Naive thymus-derived CD4-positive, alpha-beta T cell (primary cell): ENCODE measurements at regions not wholly inside any gene's neighbourhood (a gene's known extent, or its start where the extent isn't known, plus 50 kb on each side); places are given as distances from the start of the nearest gene placed in this dataset.

ENCODE experiments used
- ATAC-seq: fragments of 150-1000 bp; cut with Tn5 transposase; 2 replicates; pipeline ENCODE4 v1.10.0; 2021; ENCODE audit warnings: mild to moderate bottlenecking, moderate library complexity
- CTCF ChIA-PET: fragments of 350-600 bp; sonication (Branson Sonifier 250); formaldehyde crosslinking; loops from one replicate; lab custom pipeline; 2021; ENCODE audit warnings: antibody characterized with exemption; lab: Charles Lee
- POLR2A ChIA-PET: fragments of 350-600 bp; sonication (Branson Sonifier 250); formaldehyde crosslinking; loops from one replicate; lab custom pipeline; 2021; ENCODE audit warnings: antibody characterized with exemption, inconsistent platforms; lab: Charles Lee
- DNase-seq, 9 donors: peaks; one replicate each; pipeline versions ENCODE4 v3.0.0 to v3.0.0-alpha.2; 2020 to 2022; ENCODE audit warnings: mixed read lengths in 1 of 9
- H3K27ac ChIP-seq: one replicate; pipeline ENCODE4 v1.7.0; 2013; ENCODE audit warnings: mild to moderate bottlenecking, low read depth, low read length, moderate library complexity
- H3K27me3 ChIP-seq, 2 donors: one replicate each; pipeline ENCODE4 v1.7.0; 2013; ENCODE audit warnings: low read length in 2 of 2, mild to moderate bottlenecking in 2 of 2, moderate library complexity in 2 of 2; ENCODE audit not compliant: control insufficient read depth in 2 of 2, insufficient read depth in 2 of 2
- H3K36me3 ChIP-seq, 3 experiments: 1 replicate in 2 of 3; 2 replicates in 1 of 3; pipeline ENCODE4 v1.7.0; 2013; ENCODE audit warnings: low read length in 3 of 3, mild to moderate bottlenecking in 3 of 3, moderate library complexity in 1 of 3; ENCODE audit not compliant: insufficient read depth in 3 of 3, control insufficient read depth in 2 of 3
- H3K4me1 ChIP-seq, 2 donors: one replicate each; pipeline ENCODE4 v1.7.0; 2013; ENCODE audit warnings: low read length in 2 of 2, mild to moderate bottlenecking in 2 of 2, moderate library complexity in 1 of 2; ENCODE audit not compliant: control insufficient read depth in 2 of 2, insufficient read depth in 2 of 2
- H3K4me3 ChIP-seq: 2 replicates; pipeline ENCODE4 v1.7.0; 2013; ENCODE audit warnings: mild to moderate bottlenecking, low read length
- H3K9me3 ChIP-seq, 3 experiments: 1 replicate in 2 of 3; 2 replicates in 1 of 3; pipeline ENCODE4 v1.7.0; 2013; ENCODE audit warnings: low read length in 3 of 3; ENCODE audit not compliant: control insufficient read depth in 2 of 3
- H3K27ac Mint-ChIP-seq, 9 donors: one replicate each; pipeline ENCODE4 v1.8.0; 2020 to 2022; ENCODE audit warnings: mixed read lengths in 9 of 9, mild to moderate bottlenecking in 8 of 9, moderate library complexity in 5 of 9, inconsistent platforms in 2 of 9
- H3K27me3 Mint-ChIP-seq, 5 donors: one replicate each; pipeline ENCODE4 v1.8.0; 2021 to 2022; ENCODE audit warnings: mixed read lengths in 5 of 5, mild to moderate bottlenecking in 1 of 5
- H3K36me3 Mint-ChIP-seq, 5 donors: one replicate each; pipeline ENCODE4 v1.8.0; 2020 to 2022; ENCODE audit warnings: mixed read lengths in 5 of 5, mild to moderate bottlenecking in 3 of 5, inconsistent platforms in 1 of 5
- H3K4me1 Mint-ChIP-seq, 7 donors: one replicate each; pipeline ENCODE4 v1.8.0; 2020 to 2022; ENCODE audit warnings: mixed read lengths in 7 of 7, mild to moderate bottlenecking in 3 of 7, inconsistent platforms in 1 of 7
- H3K4me3 Mint-ChIP-seq, 10 donors: one replicate each; pipeline ENCODE4 v1.8.0; 2020 to 2022; ENCODE audit warnings: mild to moderate bottlenecking in 10 of 10, mixed read lengths in 10 of 10, moderate library complexity in 6 of 10, inconsistent platforms in 2 of 10
- H3K9me3 Mint-ChIP-seq, 11 donors: one replicate each; pipeline ENCODE4 v1.8.0; 2020 to 2022; ENCODE audit warnings: mixed read lengths in 11 of 11, mild to moderate bottlenecking in 4 of 11, inconsistent platforms in 1 of 11, moderate library complexity in 1 of 11
- intact Hi-C, 2 donors: fragments of 100-400 bp; cut with micrococcal nuclease; formaldehyde crosslinking; loops; one replicate each; pipeline ENCODE4 v1.15.1; 2023

DNA sequence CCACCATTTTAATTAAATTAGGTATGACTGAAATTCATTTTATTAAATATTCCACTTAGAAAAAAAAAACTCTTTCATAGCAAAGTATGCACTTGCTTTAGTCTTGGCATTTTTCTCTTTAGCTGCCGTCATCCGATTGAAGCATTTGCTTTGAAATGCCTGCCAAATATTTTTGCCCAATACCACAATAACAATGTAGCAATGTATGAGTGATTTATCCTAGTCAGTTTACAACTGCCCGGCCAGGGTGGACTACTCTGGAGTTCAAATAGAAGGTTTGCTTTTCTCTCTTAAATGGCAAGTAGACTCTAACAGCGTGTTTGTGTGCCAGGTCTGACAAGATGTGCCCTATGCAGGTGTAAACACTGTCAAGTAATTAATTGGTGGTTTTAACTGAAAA, 675.3 kb upstream of the SGCG start:
- no peaks in the 10 kb centered on the region for H3K4me1 ChIP-seq
- Mint-ChIP-seq H3K4me1 (no peaks in the 10 kb centered on the region), H3K27ac (no peak overlapping the region), H3K36me3 (no peaks in the 10 kb centered on the region), H3K27me3 (peaks cover 0 to 6% (median 4%) of the 10 kb centered on the region in 5 donors), H3K9me3 (peaks cover 0 to 6% (median 0%) of the 10 kb centered on the region in 11 donors), H3K4me3 (no peak overlapping the region)
- ChIA-PET POLR2A (no interaction called here), CTCF (no interaction called here)
- no peak for DNase-seq
- intact Hi-C loops: no loop called here
- no peaks in the 10 kb centered on the region for H3K9me3 ChIP-seq
- H3K36me3 ChIP-seq: no peaks in the 10 kb centered on the region
- ATAC-seq: no peak
- no peaks in the 10 kb centered on the region for H3K27me3 ChIP-seq
- no peak overlapping the region for H3K4me3 ChIP-seq
- H3K27ac ChIP-seq: no peak overlapping the region

DNA sequence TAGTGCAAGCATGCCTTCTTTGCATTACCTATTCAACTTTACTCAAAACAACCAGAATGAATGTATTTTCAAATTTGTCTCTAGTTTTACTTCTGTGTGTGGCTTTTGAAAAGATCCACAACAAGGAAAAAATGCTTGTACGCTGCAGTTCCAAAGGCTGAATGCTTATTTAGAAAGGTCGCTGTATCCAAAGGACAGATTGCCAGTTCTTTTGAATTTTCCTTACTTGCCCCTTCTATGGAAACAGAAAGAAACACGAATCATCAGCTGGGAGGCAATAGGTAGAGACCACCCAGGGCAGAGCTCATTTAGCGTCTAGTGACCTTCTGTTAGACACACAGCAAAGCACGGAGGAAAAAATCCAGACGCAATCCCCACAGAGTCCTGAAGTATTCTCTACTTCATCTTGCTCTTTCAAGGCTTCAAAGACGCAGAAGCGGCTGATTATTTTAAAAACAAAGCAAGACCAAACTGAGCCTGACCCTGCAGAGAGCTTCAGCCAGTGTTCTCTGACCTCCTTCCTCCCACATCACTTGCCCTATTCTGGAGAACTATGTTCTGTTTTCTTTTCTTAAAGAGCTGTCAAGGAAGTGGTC, 674.6 kb upstream of the SGCG start:
- intact Hi-C loops: no loop called here
- ChIA-PET CTCF (no interaction called here), POLR2A (no interaction called here)
- H3K9me3 Mint-ChIP-seq: peaks cover 0 to 6% (median 0%) of the 10 kb centered on the region in 11 donors
- no peak overlapping the region for H3K27ac ChIP-seq
- no peak overlapping the region for H3K4me3 ChIP-seq
- no peaks in the 10 kb centered on the region for H3K36me3 Mint-ChIP-seq
- H3K4me1 Mint-ChIP-seq: no peaks in the 10 kb centered on the region
- no peaks in the 10 kb centered on the region for H3K9me3 ChIP-seq
- H3K4me3 Mint-ChIP-seq: no peak overlapping the region
- no peaks in the 10 kb centered on the region for H3K4me1 ChIP-seq
- H3K36me3 ChIP-seq: no peaks in the 10 kb centered on the region
- no peak for DNase-seq
- ATAC-seq: no peak
- H3K27me3 Mint-ChIP-seq: peaks cover 0 to 6% (median 4%) of the 10 kb centered on the region in 5 donors
- no peak overlapping the region for H3K27ac Mint-ChIP-seq
- no peaks in the 10 kb centered on the region for H3K27me3 ChIP-seq

DNA sequence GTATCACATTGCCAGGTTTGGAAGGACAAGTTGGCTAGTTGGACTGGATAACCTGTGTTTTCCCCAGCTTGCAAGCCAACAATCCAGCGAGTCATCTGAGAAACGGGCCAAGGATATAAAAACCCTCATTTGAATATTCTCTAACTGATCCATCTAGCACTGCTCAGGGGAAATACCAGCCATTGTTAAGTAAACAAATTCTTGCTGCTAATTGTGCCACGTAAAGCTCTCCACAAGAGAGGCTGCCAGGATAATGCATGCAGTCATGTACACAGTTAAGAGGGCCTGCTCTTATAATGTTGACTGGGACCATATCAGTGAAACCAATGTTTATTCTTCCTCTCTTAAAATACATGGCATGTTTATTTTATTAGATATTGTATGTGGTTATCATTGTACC, 663.2 kb upstream of the SGCG start:
- no peaks in the 10 kb centered on the region for H3K36me3 Mint-ChIP-seq
- intact Hi-C loops: no loop called here
- ChIA-PET CTCF (no interaction called here), POLR2A (no interaction called here)
- H3K27ac Mint-ChIP-seq: no peak overlapping the region
- no peaks in the 10 kb centered on the region for H3K9me3 ChIP-seq
- H3K4me1 Mint-ChIP-seq: no peaks in the 10 kb centered on the region
- no peaks in the 10 kb centered on the region for H3K27me3 ChIP-seq
- no peak overlapping the region for H3K27ac ChIP-seq
- no peak overlapping the region for H3K4me3 Mint-ChIP-seq
- peaks cover 0 to 6% (median 0%) of the 10 kb centered on the region in 5 donors for H3K27me3 Mint-ChIP-seq
- H3K4me1 ChIP-seq: no peaks in the 10 kb centered on the region
- no peak for DNase-seq
- no peaks in the 10 kb centered on the region for H3K36me3 ChIP-seq
- H3K9me3 Mint-ChIP-seq: peaks cover 0 to 17% (median 5%) of the 10 kb centered on the region in 11 donors
- no peak for ATAC-seq
- no peak overlapping the region for H3K4me3 ChIP-seq

DNA sequence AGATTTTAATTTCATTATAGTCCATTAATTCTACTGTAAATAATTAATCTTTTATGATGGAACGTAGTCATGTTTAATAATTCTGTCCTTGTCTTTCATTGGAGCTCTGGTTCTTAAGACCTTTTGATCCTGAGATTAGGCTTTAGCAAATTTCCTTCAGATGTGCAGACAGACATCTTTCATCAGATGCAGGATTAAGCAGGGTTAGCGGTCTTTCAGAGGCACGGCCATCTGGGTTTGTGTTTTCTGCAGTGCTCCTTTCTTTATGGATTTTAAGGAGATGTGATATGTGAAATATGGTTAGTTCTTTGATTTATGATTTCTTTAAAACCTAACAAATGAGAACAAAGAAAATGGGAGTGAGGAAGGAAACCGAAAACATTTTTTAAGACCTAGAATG, 643.9 kb upstream of the SGCG start:
- Mint-ChIP-seq H3K27me3 (no peaks in the 10 kb centered on the region), H3K4me1 (no peaks in the 10 kb centered on the region), H3K9me3 (peaks cover 0 to 17% (median 3%) of the 10 kb centered on the region in 11 donors), H3K36me3 (peaks cover 0 to 4% (median 0%) of the 10 kb centered on the region in 5 donors), H3K4me3 (no peak overlapping the region), H3K27ac (no peak overlapping the region)
- Histone ChIP-seq H3K27me3 (no peaks in the 10 kb centered on the region), H3K27ac (no peak overlapping the region), H3K9me3 (no peaks in the 10 kb centered on the region), H3K4me1 (no peaks in the 10 kb centered on the region), H3K36me3 (no peaks in the 10 kb centered on the region), H3K4me3 (no peak overlapping the region)
- DNase-seq: no peak
- ATAC-seq: no peak
- CTCF ChIA-PET: no interaction called here
- intact Hi-C loops: no loop called here
- POLR2A ChIA-PET: no interaction called here

DNA sequence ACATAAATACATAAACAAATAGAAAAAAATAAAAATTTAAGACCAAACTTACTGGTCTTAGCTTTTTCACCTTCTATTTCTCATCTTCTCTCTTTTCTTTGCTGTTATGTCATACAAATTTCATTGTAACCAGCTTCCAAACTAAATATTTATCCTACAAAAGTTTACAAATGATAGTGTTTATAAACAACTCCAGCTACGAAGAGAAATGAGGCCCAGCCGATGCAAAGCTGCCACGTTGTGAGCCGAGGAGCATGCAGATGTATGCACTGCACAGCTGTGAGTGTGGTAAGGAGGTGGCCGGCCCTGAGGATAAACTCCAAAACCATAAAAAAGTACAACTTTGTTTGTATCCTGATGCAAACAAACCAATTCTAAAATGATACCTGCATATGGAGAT, 642.4 kb upstream of the SGCG start:
- Mint-ChIP-seq H3K4me1 (no peaks in the 10 kb centered on the region), H3K9me3 (peaks cover 0 to 12% (median 0%) of the 10 kb centered on the region in 11 donors), H3K27ac (no peak overlapping the region), H3K27me3 (no peaks in the 10 kb centered on the region), H3K36me3 (peaks cover 0 to 4% (median 0%) of the 10 kb centered on the region in 5 donors), H3K4me3 (no peak overlapping the region)
- ATAC-seq (no peak), DNase-seq (no peak)
- Histone ChIP-seq H3K36me3 (no peaks in the 10 kb centered on the region), H3K4me3 (no peak overlapping the region), H3K27me3 (no peaks in the 10 kb centered on the region), H3K27ac (no peak overlapping the region), H3K4me1 (no peaks in the 10 kb centered on the region), H3K9me3 (no peaks in the 10 kb centered on the region)
- intact Hi-C loops: no loop called here
- CTCF ChIA-PET: no interaction called here
- POLR2A ChIA-PET: no interaction called here

DNA sequence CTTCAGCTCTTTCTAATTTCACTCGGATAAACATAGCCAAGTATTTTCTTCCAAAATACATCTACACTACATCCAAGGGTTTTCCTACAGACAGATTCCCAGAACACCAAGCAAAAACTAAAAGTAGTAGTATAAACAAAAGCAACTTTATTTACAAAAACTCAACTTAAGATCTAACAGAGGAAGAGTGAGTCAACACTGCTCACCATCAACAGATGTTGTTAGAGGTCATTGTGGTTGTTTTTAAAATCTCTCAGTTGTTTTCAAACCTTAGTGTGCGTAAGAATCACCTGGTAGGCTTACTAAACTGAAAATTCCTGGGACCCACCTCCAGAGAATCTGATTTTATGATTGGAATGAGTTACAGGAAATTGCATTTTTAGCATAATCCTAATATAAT, 631.7 kb upstream of the SGCG start:
- Histone ChIP-seq H3K36me3 (no peaks in the 10 kb centered on the region), H3K9me3 (no peaks in the 10 kb centered on the region), H3K27me3 (no peaks in the 10 kb centered on the region), H3K27ac (no peak overlapping the region), H3K4me3 (no peak overlapping the region), H3K4me1 (no peaks in the 10 kb centered on the region)
- Mint-ChIP-seq H3K27me3 (peaks cover 0 to 11% (median 6%) of the 10 kb centered on the region in 5 donors), H3K36me3 (peaks cover 0 to 8% (median 0%) of the 10 kb centered on the region in 5 donors), H3K4me1 (no peaks in the 10 kb centered on the region), H3K27ac (no peak overlapping the region), H3K9me3 (peaks cover 0 to 16% (median 5%) of the 10 kb centered on the region in 11 donors), H3K4me3 (no peak overlapping the region)
- CTCF ChIA-PET: no interaction called here
- POLR2A ChIA-PET: no interaction called here
- no peak for ATAC-seq
- intact Hi-C loops: no loop called here
- no peak for DNase-seq

DNA sequence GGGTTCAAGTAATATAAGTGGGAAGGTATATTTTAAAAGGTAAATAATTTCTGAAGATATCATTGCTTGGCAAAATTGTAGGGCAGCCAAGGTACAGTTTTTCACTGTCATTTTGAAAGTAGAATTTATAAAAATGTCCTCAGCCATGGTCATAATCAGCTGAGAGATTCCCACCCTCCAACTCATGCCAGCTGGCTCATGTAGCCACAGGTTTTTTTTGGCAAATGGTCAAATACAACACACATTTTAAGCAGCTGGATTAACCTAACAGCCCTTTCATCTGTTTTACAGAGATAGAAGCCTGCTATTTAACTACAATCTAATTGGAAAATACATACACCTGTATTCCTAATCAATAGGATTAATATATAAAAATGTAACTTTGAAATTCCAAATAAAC, 619.2 kb upstream of the SGCG start:
- intact Hi-C loops: no loop called here
- ChIA-PET CTCF (no interaction called here), POLR2A (no interaction called here)
- H3K27ac ChIP-seq: no peak overlapping the region
- H3K4me1 ChIP-seq: no peaks in the 10 kb centered on the region
- H3K9me3 Mint-ChIP-seq: peaks cover 0 to 30% (median 7%) of the 10 kb centered on the region in 11 donors
- H3K27me3 ChIP-seq: no peaks in the 10 kb centered on the region
- no peaks in the 10 kb centered on the region for H3K27me3 Mint-ChIP-seq
- DNase-seq (no peak), ATAC-seq (no peak)
- H3K36me3 ChIP-seq: no peaks in the 10 kb centered on the region
- H3K4me3 Mint-ChIP-seq: no peak overlapping the region
- no peaks in the 10 kb centered on the region for H3K4me1 Mint-ChIP-seq
- H3K36me3 Mint-ChIP-seq: no peaks in the 10 kb centered on the region
- H3K27ac Mint-ChIP-seq: no peak overlapping the region
- no peak overlapping the region for H3K4me3 ChIP-seq
- peaks cover 0 to 3% (median 0%) of the 10 kb centered on the region in 3 experiments for H3K9me3 ChIP-seq
